NCI-H1092 (cell line): ENCODE measurements at regions not wholly inside any gene's neighbourhood (a gene's known extent, or its start where the extent isn't known, plus 50 kb on each side); places are given as distances from the start of the nearest gene placed in this dataset.

Source experiments
- DNase-seq: peaks from one replicate; lab custom pipeline; 2025; lab: John Stamatoyannopoulos, UW

DNA sequence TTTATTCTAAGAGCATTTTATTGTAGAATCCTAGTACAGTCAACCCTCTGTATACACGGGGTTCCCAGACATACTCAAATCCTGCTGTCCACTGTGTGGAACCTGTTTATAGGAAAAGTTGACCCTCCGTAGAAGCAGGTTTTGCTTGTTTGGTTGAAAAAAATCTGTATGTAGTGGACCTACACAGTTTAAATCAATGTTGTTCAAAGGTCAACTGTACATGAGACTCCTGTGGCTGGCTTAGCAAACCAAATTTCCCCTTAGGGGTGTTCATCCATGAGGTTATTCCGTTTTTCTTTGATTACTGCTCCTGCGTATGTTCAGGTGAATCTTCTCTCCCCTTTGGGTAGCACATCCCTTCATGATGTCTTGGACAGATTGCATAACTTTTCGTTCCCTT lies 387.0 kb upstream of the ZFP64 start:
- DNase-seq, result no peak

DNA sequence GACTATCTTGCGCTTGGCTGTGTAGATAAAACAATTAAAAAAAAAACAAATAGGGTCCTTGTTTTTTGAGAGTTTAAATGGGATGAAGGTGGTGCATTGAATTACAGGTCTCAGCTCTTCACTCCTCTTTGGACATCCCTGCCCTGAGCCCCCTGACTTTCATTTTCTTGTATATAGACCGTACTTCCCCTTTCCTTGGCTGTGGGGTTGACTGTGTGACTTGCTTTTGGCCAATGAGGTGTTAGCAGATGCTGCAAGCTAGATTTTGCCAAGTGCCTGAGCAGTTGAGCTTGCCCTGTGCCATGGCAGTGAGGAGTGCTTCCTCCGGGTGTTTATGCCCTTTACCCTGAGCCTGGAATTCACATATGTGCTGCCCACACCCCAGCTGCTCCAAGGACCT lies 386.1 kb upstream of the ZFP64 start:
- DNase-seq, result no peak

DNA sequence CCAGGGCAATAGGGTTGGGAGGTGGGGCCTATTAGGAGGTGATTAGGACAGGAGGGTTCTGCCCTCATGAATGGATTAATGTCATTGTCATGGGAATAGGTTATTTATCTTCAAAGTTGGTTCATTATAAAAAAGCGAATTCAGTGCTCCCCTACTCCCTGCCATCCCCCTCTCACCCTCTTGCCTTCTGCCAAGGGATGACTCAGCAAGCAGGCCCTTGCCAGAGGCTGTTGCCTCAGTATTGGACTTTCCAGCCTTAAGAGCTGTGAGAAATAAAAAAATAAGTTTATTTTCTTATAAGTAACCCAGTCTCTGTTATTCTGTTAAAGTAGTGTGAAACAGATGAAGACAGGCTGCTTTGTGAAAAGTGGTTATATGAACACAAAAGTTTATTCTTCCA lies 381.1 kb upstream of the ZFP64 start:
- no peak for DNase-seq

DNA sequence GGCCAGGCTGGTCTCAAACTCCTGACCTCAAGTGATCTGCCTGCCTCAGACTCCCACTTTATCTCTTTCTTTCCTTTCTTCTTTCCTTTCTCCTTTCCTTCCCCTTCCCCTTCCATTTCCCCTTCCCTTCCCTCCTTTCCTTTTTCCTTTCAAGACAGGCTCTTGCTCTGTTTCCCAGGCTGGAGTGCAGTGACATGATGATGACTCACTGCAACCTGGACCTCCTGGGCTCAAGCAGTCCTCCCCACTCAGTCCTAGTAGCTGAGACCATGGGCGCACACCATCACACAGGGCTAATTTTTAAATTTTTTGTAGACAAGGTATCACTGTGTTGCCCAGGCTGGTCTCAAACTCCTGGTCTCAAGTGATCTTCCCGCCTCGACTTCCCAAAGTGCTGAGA lies 377.6 kb upstream of the ZFP64 start:
- no peak for DNase-seq

DNA sequence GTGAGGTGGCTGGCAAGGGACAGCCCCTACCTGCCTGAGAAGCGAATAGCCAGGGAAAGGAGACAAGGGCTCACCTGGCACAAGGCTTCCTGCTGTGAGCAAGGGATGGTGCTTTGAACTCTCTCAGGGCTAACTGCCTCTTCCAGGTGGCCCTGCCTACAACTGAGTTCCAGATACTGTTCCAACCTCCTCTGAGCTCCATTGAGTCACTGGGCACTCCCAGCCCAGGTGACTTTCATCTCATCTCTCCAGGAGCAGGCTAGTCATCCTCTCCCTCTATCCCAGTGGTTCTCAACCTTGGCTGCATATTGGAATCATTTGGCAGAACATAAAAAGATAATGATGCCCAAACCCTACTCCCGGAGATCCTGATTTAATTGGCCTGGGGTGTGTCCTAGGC lies 374.0 kb upstream of the ZFP64 start:
- no peak for DNase-seq

DNA sequence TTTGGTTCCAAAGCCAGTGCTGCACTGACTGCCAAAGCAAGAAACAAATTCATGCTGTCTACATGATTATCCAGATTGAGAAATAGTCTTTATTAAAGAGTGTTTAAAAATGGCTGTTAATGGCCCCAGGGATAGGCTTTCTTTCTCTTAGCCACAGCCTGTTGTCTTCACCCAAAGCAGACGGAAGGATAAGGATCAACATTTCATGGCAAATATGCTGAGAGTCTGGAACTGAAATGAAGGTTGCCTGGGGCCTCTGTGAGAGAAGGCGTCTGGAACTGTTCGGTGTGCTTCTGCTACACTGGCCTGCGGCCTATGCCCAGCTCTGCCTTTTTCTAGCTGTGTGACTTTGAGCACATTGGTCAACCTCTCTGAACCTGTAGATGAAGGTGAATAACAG lies 373.0 kb upstream of the ZFP64 start:
- DNase-seq, result no peak

DNA sequence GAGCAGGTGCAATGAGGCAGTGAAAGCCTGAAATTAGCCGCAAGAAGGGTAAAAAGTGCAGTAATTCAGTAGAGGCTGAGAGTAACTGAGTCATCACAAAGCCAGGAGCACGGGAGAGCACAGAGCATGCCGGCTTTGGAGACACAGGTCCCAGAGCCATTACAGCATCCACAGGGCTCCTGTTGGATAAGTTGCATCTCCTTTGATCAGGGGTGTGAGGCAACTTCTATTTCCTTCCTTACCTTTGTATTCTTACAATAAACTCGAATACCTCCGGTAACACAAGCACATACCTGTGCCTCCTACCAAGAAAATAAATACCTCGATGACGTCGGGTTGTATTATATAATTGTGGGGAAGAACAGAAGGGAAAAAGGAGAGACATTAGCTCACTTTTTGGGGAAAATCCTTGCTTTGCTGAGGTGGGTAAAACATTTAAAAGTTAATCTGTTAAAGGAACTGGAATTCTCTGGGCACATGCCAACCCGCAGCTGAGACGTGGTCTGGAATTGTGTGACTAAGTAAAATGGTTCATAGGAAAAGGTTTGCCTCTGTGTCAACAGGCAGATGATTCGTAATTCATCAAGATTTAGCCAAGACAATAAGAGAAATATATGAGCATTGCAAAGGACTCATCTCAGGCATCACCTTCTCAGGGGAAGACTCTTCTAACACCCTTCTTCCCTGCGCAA lies 360.7 kb upstream of the ZFP64 start:
- no peak for DNase-seq

DNA sequence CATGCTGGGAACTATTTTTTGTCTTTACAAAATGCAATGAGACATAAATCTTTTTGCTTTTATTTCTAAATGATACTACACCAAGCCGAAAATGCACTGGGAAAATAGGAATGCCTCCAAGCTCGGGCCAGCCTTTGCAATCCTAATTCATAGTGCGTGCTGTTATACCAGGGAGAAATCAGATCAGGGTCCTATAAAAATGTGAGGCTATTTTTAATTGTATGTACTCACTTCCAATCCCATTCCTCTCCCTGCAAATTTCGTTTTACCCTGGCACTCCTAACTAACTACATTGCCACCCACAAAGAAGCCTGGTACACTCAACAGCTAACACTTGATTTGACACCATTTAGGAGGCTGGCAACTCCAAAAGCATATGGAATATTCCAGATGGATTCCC lies 350.6 kb upstream of the ZFP64 start:
- no peak for DNase-seq

DNA sequence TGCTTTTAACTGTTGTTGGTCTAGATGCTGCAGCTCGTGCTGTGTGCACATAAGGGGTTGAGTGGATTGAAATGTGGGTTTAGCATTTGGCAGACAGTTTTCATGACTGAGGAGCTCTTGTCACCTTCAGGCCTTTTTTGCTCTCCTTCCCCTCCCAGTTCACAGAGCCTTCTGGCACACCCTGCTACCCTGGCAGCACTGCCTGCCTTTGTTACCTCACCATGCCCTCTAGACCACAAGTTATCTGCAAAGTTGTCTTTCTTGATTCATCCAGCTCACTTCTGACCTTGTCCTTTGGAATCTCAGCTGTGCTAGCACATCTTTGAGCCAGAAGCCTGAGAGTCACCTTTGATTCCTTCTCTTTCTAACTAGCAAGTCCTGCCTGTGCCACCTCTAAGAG lies 348.9 kb upstream of the ZFP64 start:
- no peak for DNase-seq

DNA sequence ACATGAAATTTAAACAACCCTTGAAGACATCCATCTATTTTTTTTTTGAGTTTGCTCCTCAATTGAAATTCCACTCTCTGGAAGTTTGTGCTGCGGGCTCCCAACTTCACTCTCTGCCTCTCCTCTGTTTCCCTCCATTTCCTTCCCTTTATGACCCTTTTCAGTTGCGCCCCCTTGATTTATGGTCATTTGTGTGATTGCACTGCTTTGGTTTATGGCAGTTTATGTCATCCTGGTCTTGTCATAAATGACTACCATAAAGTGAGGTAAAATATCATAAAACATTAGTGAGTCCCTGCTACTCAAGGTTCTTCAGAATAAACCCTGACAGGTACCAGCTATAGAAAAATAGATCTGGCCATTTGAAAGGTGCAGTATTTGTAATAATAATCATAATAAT lies 348.3 kb upstream of the ZFP64 start:
- DNase-seq, result no peak

DNA sequence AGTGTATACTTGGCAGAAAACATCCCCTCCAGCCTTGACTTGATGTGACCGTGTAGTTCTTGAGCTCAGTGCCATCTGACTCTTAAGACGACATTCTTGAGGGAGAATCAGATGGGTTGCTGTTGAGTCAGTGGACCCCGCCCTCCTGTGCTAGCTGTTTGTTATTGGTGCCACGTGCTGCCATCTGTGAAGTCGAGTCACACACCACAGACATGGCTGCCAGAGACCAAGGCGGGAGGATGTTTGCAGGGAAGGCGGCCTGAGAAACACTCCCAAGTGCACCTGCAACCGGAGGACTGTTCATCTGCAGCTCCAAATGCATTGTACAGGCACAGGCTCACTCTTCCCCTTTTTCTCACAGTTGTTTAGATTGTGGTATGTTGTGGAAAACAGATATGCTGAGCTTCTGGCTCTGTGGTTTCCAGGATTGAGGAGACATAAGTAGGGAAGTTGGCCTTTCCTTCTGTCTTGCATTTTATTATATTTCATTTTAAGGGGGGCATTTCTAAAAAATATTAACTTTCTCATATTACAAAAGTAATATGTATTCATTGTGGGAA lies 345.3 kb upstream of the ZFP64 start:
- DNase-seq, result no peak

DNA sequence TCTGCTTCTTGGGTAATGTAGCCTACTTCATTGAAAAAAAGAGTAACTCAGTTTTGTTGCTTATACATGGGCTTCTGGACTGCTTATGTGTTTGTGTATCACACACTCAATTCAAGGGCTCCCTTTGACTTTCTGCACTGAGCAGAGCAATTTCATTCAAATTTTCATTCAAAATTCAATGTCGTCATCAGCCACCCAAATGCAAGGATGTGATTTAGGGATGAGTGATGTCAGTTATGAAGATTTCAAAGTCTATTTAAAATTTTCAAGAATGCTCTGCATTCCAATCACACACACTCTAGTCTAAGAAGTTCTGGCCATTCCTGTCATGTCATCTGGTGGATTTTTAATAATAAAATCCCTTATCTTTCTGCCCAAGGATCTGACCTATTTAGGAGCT lies 344.5 kb upstream of the ZFP64 start:
- DNase-seq, result no peak

DNA sequence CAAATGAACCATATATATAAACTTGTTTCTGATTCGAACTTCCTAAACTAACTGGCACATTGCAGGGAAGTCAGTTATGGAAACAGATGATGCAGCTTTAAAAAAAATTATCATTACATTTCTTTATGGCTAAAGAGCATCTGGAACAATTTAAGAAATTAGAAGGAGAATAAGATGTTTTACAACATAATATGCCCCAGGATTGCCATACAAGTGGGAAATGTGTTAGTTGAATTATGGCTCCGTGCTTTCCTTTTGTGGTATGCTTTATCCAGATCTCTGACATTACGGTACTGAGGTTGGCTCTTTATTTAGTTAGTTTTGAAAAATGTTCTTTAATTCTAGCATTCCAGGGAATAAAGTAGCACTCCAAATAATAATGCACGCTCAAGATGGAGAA lies 343.0 kb upstream of the ZFP64 start:
- no peak for DNase-seq

DNA sequence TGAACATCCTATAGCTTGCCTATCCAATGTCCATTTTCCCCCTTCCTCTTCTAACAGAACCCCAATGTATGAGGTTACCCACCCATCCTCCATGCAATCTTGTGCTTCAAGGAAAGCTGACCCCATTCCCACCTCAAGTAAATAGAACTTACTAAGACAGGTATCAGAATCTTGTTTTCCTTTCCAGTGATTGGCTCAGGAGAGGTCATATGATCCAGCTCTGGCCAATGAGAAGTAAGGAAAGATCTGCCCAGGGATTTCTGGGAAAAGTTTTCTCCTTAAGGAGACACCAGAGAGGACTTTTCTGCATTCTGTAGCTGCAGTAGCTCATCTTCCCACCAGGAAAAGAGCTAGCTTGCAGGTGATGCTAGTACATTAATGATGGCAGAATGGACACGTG lies 341.8 kb upstream of the ZFP64 start:
- DNase-seq, result no peak

DNA sequence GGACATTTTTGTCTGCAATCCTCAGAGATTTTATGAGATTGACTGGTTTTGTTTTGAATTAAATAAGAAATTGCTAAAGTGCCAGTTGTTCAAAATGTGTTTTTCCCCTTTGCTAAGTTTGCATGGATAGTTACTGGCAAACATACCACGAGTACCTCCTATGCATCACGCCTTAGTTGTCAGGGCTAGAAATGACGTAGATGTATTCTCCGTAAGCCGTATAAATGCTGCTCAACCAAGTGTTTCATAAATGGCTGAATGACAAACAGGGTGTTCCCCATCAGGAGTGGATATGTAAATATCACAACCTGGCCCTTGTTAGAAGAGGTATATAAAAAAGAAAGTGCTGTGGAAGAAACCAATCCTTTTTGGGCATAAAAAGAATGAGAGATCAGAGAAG lies 341.1 kb upstream of the ZFP64 start:
- DNase-seq, result no peak

DNA sequence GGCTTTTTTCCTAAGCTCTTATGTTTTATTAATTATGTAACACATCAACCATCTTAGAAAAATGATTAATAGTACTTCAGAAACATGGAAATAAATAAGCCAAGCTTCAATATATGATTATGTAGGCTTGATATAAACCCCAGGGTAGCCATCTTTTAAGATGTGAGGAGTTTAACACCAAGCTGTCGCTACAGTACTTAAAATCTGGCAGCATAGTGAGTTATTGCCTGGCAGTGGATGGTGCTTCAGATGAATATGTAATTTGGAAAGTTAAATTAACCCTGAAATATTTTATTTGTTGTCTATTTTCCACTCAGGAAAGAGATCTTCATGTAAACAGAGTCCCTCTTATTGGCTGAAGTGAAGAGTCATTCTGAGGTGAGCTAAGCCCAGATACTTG lies 339.0 kb upstream of the ZFP64 start:
- DNase-seq, result no peak

DNA sequence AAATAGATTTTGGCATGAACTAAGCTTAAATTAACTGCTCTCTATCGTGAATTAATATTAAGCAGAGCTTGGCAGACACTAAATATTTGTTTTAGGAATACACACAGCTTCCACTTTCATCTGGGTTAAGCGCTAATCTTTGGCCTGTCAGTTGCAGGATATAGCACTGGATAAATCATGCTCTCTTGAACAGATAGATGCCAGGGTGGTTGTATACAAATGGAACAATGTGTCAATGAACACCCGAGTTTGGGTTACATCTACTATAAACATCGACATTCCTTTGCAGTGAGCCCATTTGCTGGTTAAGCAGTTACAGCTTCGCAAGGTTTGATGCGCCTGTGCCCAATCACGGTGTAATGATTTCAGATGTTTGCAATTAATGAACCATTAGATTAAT lies 338.2 kb upstream of the ZFP64 start:
- no peak for DNase-seq

DNA sequence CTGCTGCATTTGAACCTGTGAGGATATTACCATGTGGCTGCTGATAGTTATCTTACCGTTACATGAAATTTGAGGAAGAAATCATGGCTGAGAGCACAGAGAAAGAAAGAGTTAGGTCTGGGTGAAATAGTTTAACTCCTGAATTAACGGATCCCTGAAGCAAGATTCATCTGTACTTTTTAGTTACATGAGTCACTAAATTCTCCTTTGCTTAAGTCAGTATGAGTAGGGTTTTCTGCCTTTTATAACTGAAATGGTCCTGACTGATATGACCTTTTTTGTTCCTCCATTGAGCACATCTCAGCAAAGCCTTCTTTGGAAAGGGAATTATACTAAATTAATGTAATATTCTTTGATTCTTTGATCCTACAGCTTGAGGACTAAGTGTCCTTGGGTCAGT lies 333.3 kb upstream of the ZFP64 start:
- DNase-seq, result no peak

DNA sequence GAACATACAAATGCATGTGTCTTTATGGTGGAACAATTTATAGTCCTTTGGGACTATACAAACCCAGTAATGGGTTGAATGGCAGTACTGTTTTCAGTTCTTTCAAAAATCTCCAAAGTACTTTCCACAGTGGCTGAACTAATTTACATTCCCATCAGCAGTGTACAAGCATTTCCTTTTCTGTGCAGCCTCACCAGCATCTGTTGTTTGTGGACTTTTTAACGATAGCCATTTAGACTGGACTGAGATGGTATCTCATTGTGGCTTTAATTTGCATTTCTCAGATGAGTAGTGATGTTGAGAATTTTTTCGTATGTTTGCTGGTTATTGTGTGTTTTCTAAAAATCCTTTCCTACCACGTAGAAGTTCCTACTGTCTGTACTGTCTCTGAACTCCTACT lies 327.2 kb upstream of the ZFP64 start:
- DNase-seq, result no peak

DNA sequence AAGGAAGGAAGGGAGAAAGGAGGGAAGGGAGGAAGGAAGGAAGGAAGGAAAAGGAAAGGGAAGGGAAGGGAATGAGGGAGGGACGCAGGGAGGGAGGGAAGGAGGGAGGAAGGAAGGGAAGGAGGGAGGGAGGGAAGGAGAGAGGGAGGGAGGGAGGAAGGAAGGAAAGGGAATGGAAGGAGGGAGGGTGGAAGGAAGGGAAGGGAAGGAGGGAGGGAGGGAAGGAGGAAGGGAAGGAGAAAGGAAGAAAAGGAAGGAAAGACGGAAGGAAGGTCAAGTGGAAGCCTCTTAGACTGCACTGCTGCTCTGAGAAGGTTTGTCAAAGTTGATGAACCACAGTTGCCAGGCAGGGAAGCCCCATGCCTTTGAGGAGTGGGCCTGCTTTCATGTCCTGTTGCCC lies 324.3 kb upstream of the ZFP64 start:
- no peak for DNase-seq

DNA sequence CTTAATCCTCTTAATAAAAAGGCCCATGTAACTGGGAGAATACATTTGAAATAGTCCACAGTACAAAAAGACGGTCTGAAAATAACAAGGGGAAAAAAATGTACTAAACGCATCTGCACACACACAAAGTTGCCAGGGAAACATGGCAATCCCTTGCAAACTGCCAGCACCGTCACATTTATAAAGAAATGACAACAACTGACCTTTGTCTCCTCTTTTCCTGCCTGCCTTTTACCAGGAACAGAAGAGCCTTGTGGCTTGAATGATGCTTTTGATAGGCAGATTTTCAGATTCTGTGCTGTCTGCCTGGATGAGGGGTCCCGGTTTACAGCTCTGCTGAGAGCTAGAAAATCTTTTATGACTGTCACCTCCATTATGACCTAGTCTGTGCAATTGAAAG lies 308.6 kb upstream of the ZFP64 start:
- no peak for DNase-seq

DNA sequence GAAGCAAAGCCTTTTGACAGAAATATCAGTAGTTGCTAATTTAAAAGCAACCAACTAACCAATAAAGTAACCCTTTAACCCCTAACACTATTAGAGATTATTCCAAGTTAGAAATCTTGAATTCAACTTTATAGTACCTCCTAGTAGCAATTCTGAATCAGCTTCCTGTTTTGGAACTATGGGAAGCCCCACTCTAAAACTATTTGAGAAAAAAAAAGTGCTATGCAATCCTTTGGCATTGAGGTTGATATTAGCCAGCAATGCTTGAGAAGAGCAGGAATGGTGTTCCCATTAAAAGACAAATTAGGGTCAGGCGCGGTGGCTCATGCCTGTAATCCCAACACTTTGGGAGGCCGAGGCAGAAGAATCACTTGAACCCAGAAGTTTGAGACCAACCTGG lies 306.2 kb upstream of the ZFP64 start:
- DNase-seq, result no peak

DNA sequence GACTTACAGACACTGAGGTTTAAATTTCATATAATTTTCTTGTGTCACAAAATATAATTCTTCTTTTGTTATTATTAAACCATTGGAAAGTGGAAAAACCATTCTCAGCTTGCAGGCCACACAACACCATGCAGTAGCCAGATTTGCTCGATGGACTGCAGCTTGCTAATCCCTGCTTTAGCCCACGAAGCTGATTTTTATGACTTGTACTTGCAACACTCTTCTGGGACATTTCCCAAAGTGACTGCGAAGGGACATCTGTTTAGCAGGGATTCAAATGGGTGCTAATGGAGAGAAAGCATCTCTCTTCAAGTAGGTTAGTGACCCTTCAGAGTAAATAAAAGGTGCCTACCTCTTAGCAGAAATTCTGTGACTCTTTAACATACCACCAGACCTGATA lies 304.6 kb upstream of the ZFP64 start:
- no peak for DNase-seq

DNA sequence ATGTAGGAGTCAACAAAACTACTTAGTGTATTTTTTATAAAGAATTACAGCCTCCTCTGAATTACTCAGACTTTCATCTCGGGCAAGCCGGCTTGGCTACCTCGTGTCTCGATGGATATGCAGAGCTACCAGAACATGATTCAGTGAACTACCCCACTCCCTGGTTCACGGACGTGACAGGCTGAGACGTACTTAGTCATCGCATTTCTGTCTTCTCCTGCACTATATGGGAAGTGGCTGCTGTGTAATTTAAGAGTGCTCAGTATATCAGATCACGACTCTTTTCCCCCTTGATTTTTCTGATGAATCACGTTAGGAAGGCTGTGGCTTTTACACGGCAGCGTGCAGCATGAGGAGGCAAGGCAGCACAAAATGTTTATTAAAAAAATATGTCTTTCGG lies 302.7 kb upstream of the ZFP64 start:
- no peak for DNase-seq
